Neural progenitor cell (in vitro differentiated cells): ENCODE measurements at regions not wholly inside any gene's neighbourhood (a gene's known extent, or its start where the extent isn't known, plus 50 kb on each side); places are given as distances from the start of the nearest gene placed in this dataset.

Experiments
- DNase-seq: peaks from one replicate; pipeline ENCODE4 v3.0.0-alpha.2; 2016; ENCODE audit warnings: low spot score
- H2AFZ ChIP-seq: fragments of 200-600 bp; sonication (generic); replicated peaks from 2 replicates; pipeline ENCODE4 v1.6.1; 2016; ENCODE audit warnings: antibody characterized with exemption
- H3F3A ChIP-seq: fragments of 200-600 bp; sonication (generic); 2 replicates; pipeline ENCODE4 v1.6.1; 2016; ENCODE audit warnings: antibody characterized with exemption, low read depth
- H3K27ac ChIP-seq: fragments of 200-600 bp; sonication (generic); 2 replicates; pipeline ENCODE4 v1.5.1; 2016; ENCODE audit warnings: mild to moderate bottlenecking
- H3K27me3 ChIP-seq: fragments of 200-600 bp; sonication (generic); 2 replicates; pipeline ENCODE4 v1.6.1; 2016; ENCODE audit warnings: mild to moderate bottlenecking, moderate library complexity
- H3K36me3 ChIP-seq: fragments of 200-600 bp; sonication (generic); 2 replicates; pipeline ENCODE4 v1.5.1; 2016
- H3K4me1 ChIP-seq: fragments of 200-600 bp; sonication (generic); 2 replicates; pipeline ENCODE4 v1.6.1; 2016; ENCODE audit warnings: mixed run types
- H3K4me2 ChIP-seq: fragments of 200-600 bp; sonication (generic); 2 replicates; pipeline ENCODE4 v1.6.1; 2016
- H3K4me3 ChIP-seq: fragments of 200-600 bp; sonication (generic); 2 replicates; pipeline ENCODE4 v1.5.1; 2016
- H3K79me2 ChIP-seq: fragments of 200-600 bp; sonication (generic); 2 replicates; pipeline ENCODE4 v1.6.1; 2016; ENCODE audit warnings: low read depth
- H3K9ac ChIP-seq: fragments of 200-600 bp; sonication (generic); 2 replicates; pipeline ENCODE4 v1.6.1; 2016
- H3K9me3 ChIP-seq: fragments of 200-600 bp; sonication (generic); 2 replicates; pipeline ENCODE4 v1.5.1; 2016; ENCODE audit warnings: low read depth
- H4K20me1 ChIP-seq: fragments of 200-600 bp; sonication (generic); 2 replicates; pipeline ENCODE4 v1.6.1; 2016; ENCODE audit warnings: low read depth
- H3K27ac Mint-ChIP-seq: 3 replicates; pipeline ENCODE4 v1.8.0; 2021; ENCODE audit warnings: mixed read lengths
- H3K27me3 Mint-ChIP-seq: 2 replicates; pipeline ENCODE4 v1.8.0; 2022; ENCODE audit warnings: low read depth, mild to moderate bottlenecking, inconsistent platforms, moderate library complexity, mixed read lengths; ENCODE audit not compliant: insufficient read depth
- H3K36me3 Mint-ChIP-seq: 3 replicates; pipeline ENCODE4 v1.8.0; 2021; ENCODE audit warnings: mixed read lengths
- H3K4me1 Mint-ChIP-seq: 3 replicates; pipeline ENCODE4 v1.8.0; 2021; ENCODE audit warnings: mixed read lengths
- H3K4me3 Mint-ChIP-seq: 3 replicates; pipeline ENCODE4 v1.8.0; 2021; ENCODE audit warnings: mild to moderate bottlenecking, moderate library complexity, mixed read lengths
- H3K9me3 Mint-ChIP-seq: 3 replicates; pipeline ENCODE4 v1.8.0; 2020; ENCODE audit warnings: mixed read lengths
- CTCF ChIP-seq: fragments of 200-600 bp; sonication (generic); IDR thresholded peaks from 2 replicates; pipeline ENCODE4 v1.5.1; 2017; ENCODE audit warnings: antibody characterized with exemption, mild to moderate bottlenecking
- EZH2 ChIP-seq: fragments of 200-600 bp; sonication (generic); IDR thresholded peaks from 2 replicates; pipeline ENCODE4 v1.6.1; 2017; ENCODE audit warnings: antibody characterized with exemption, mild to moderate bottlenecking, moderate library complexity
- EZH2phosphoT487 ChIP-seq: fragments of 200-600 bp; sonication (generic); IDR thresholded peaks from 2 replicates; pipeline ENCODE4 v1.6.1; 2017; ENCODE audit warnings: antibody characterized with exemption

DNA sequence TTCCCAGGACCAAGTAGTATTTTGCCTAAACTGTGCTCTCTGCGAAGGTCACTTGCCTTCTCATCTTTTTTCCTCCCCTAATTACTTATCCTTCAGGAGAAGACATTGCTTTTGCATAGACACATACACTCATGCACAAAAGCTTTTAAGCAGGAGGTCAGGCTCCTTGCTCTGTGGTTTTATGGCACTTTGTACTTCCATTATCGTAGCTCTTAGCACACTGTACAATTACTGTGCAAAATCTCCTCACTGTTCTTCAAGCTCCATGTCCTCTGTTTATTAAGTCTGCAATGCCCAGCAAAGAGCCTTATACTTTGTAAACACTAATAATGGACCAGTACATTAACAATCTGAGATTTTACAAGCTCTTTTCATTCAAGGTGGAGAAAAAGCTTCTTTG is 188.4 kb upstream of the GNPDA2 start:
- Histone ChIP-seq H3K27ac (no peak overlapping the region), H3K9ac (no peak overlapping the region), H3K9me3 (no peaks in the 10 kb centered on the region), H3K27me3 (no peaks in the 10 kb centered on the region), H2AFZ (no peak overlapping the region), H3F3A (no peaks in the 10 kb centered on the region), H3K4me3 (no peak overlapping the region), H3K79me2 (no peaks in the 10 kb centered on the region), H3K36me3 (no peaks in the 10 kb centered on the region), H3K4me1 (peaks cover 13% of the 10 kb centered on the region), H3K4me2 (no peak overlapping the region), H4K20me1 (no peaks in the 10 kb centered on the region)
- Mint-ChIP-seq H3K4me3 (no peak overlapping the region), H3K27me3 (no peaks in the 10 kb centered on the region), H3K4me1 (peaks cover 5% of the 10 kb centered on the region), H3K9me3 (no peaks in the 10 kb centered on the region), H3K36me3 (no peaks in the 10 kb centered on the region), H3K27ac (no peak overlapping the region)
- DNase-seq = no peak
- TF ChIP-seq EZH2phosphoT487 (no peak), CTCF (no peak), EZH2 (no peak)

DNA sequence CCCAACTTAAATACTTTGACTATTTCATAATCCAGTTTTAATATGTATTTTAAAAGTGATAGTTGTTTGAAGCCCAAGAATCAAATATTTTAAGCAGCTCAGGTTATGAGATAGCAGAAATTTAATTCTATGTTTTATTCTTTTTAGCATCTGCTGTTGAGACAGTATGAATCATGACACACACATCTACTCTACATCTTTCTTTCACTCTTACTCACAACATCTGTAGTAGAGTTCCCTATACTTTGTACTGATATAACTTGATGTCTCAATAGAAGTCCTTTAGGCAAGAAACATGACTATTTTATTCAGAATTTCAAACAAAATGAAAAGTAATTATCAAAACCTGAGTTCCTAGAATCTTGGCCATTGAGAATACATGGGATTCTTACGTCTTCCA is 187.9 kb upstream of the GNPDA2 start:
- H3K27ac ChIP-seq = no peak overlapping the region
- no peak for DNase-seq
- no peak overlapping the region for H3K9ac ChIP-seq
- peaks cover 13% of the 10 kb centered on the region for H3K4me1 ChIP-seq
- H3K27ac Mint-ChIP-seq = no peak overlapping the region
- H3K4me1 Mint-ChIP-seq = peaks cover 5% of the 10 kb centered on the region
- no peaks in the 10 kb centered on the region for H3K27me3 ChIP-seq
- H3K4me2 ChIP-seq = no peak overlapping the region
- no peaks in the 10 kb centered on the region for H3K79me2 ChIP-seq
- H3K36me3 Mint-ChIP-seq = no peaks in the 10 kb centered on the region
- no peaks in the 10 kb centered on the region for H3K9me3 Mint-ChIP-seq
- no peak overlapping the region for H3K4me3 ChIP-seq
- no peak overlapping the region for H3K4me3 Mint-ChIP-seq
- H3F3A ChIP-seq = no peaks in the 10 kb centered on the region
- H3K9me3 ChIP-seq = no peaks in the 10 kb centered on the region
- H3K36me3 ChIP-seq = no peaks in the 10 kb centered on the region
- H3K27me3 Mint-ChIP-seq = no peaks in the 10 kb centered on the region
- TF ChIP-seq CTCF = no peak
- TF ChIP-seq EZH2phosphoT487 = no peak
- no peak for TF ChIP-seq EZH2
- no peaks in the 10 kb centered on the region for H4K20me1 ChIP-seq
- no peak overlapping the region for H2AFZ ChIP-seq

DNA sequence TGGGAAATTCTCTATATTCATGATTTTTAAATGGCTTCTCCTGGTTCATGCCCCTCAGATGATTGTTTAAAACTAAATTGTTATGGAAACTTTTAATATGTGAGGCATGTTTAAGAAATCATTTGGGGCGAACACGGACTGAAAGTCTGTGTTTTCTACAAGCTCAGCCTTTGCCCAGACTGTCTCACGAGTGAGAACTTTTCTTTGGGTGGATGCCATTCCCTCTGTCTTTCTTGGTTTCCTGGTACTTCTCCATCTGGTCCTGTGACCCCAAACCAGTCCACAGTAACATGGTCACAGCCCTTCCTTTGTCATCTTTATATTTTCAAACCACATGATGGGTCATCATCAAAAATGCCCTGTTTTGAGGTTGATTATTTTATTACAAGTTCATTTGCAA is 186.6 kb upstream of the GNPDA2 start:
- Histone ChIP-seq H3K9ac (no peak overlapping the region), H3K9me3 (no peaks in the 10 kb centered on the region), H3F3A (no peaks in the 10 kb centered on the region), H3K4me3 (no peak overlapping the region), H3K27ac (no peak overlapping the region), H3K4me1 (peaks cover 13% of the 10 kb centered on the region), H3K36me3 (no peaks in the 10 kb centered on the region), H2AFZ (peak overlapping the region; percentile 12), H3K4me2 (no peak overlapping the region), H4K20me1 (no peaks in the 10 kb centered on the region), H3K79me2 (no peaks in the 10 kb centered on the region), H3K27me3 (no peaks in the 10 kb centered on the region)
- no peak for DNase-seq
- H3K4me3 Mint-ChIP-seq = no peak overlapping the region
- no peaks in the 10 kb centered on the region for H3K27me3 Mint-ChIP-seq
- H3K27ac Mint-ChIP-seq = no peak overlapping the region
- H3K4me1 Mint-ChIP-seq = peaks cover 5% of the 10 kb centered on the region
- no peaks in the 10 kb centered on the region for H3K9me3 Mint-ChIP-seq
- no peaks in the 10 kb centered on the region for H3K36me3 Mint-ChIP-seq
- TF ChIP-seq CTCF = no peak
- no peak for TF ChIP-seq EZH2phosphoT487
- TF ChIP-seq EZH2 = no peak

- Histone ChIP-seq H4K20me1 (no peaks in the 10 kb centered on the region), H3F3A (no peaks in the 10 kb centered on the region), H3K27me3 (no peaks in the 10 kb centered on the region), H2AFZ (no peak overlapping the region), H3K79me2 (no peaks in the 10 kb centered on the region), H3K4me3 (no peak overlapping the region), H3K9me3 (no peaks in the 10 kb centered on the region), H3K27ac (no peak overlapping the region), H3K9ac (no peak overlapping the region), H3K36me3 (no peaks in the 10 kb centered on the region), H3K4me1 (no peaks in the 10 kb centered on the region), H3K4me2 (no peak overlapping the region)
- Mint-ChIP-seq H3K4me1 (no peaks in the 10 kb centered on the region), H3K27me3 (no peaks in the 10 kb centered on the region), H3K27ac (no peak overlapping the region), H3K36me3 (no peaks in the 10 kb centered on the region), H3K9me3 (no peaks in the 10 kb centered on the region), H3K4me3 (no peak overlapping the region)
- no peak for DNase-seq
- TF ChIP-seq EZH2phosphoT487 = no peak
These were observed 182.2 kb upstream of the GNPDA2 start for GRCh38 chr4:44908565-44908964.
